ENCODE measurements at regions not wholly inside any gene's neighbourhood (a gene's known extent, or its start where the extent isn't known, plus 50 kb on each side); places are given as distances from the start of the nearest gene placed in this dataset.
"Not testable (repeated sequence)": the region's sequence is repeated elsewhere in the genome, so short reads cannot be mapped to it uniquely, and the experiment has no call there.

GRCh38 chr4:34318773-34319172 lies 1925.5 kb downstream of the ARAP2 start:
- no peak overlapping the region for H2AFZ ChIP-seq
- H3K79me2 ChIP-seq (ENCODE audit: insufficient read depth) = no peaks in the 10 kb centered on the region
- no peaks in the 10 kb centered on the region for H3K9me3 ChIP-seq (ENCODE audit: low read depth)
- H3K9ac ChIP-seq = no peak overlapping the region
- H3K4me2 ChIP-seq (ENCODE audit: unreplicated experiment) = no peak overlapping the region
- in situ Hi-C loops (cut with MboI) = no loop called here
- no peaks in the 10 kb centered on the region for H4K20me1 ChIP-seq (ENCODE audit: insufficient read depth)
- H3F3A ChIP-seq (ENCODE audit: insufficient read depth) = no peaks in the 10 kb centered on the region
- DNase-seq = no peak
- H3K4me1 ChIP-seq (ENCODE audit: insufficient read depth) = no peaks in the 10 kb centered on the region
- H3K36me3 ChIP-seq (ENCODE audit: low read depth) = no peaks in the 10 kb centered on the region
- no peaks in the 10 kb centered on the region for H3K9me2 ChIP-seq (ENCODE audit: insufficient read depth)
- TF ChIP-seq EZH2 (IDR thresholded peaks at IDR 0.05; ENCODE audit: insufficient read depth, poor library complexity, severe bottlenecking) (no peak), EZH2phosphoT487 (IDR thresholded peaks at IDR 0.05; ENCODE audit: insufficient read depth, low read depth) (no peak)
- no peak overlapping the region for H3K27ac ChIP-seq
- no peak overlapping the region for H3K4me3 ChIP-seq
- no peaks in the 10 kb centered on the region for H3K27me3 ChIP-seq (replicated peaks; ENCODE audit: insufficient read depth)

GRCh38 chr4:34323549-34324320 lies 1920.6 kb downstream of the ARAP2 start:
- Histone ChIP-seq H2AFZ (no peak overlapping the region), H3K4me2 (ENCODE audit: unreplicated experiment) (no peak overlapping the region), H3K9me2 (ENCODE audit: insufficient read depth) (no peaks in the 10 kb centered on the region), H3K36me3 (ENCODE audit: low read depth) (no peaks in the 10 kb centered on the region), H3K79me2 (ENCODE audit: insufficient read depth) (no peaks in the 10 kb centered on the region), H3F3A (ENCODE audit: insufficient read depth) (no peaks in the 10 kb centered on the region), H3K4me1 (ENCODE audit: insufficient read depth) (no peaks in the 10 kb centered on the region), H3K4me3 (no peak overlapping the region), H4K20me1 (ENCODE audit: insufficient read depth) (no peaks in the 10 kb centered on the region), H3K9ac (no peak overlapping the region), H3K27me3 (replicated peaks; ENCODE audit: insufficient read depth) (no peaks in the 10 kb centered on the region), H3K9me3 (ENCODE audit: low read depth) (no peaks in the 10 kb centered on the region), H3K27ac (no peak overlapping the region)
- in situ Hi-C loops (cut with MboI) = no loop called here
- peak; percentile 16 for DNase-seq
- WGBS, 2 experiments (ENCODE audit: low coverage in 1 of 2, low lambda C conversion rate in 2 of 2, missing lambda C conversion rate in 2 of 2) = 23 to 42% methylated on average over 1 of the region's 1 CpG
- TF ChIP-seq EZH2phosphoT487 (IDR thresholded peaks at IDR 0.05; ENCODE audit: insufficient read depth, low read depth) = no peak

GRCh38 chr4:34328939-34329338 lies 1915.4 kb downstream of the ARAP2 start:
- Histone ChIP-seq H3K79me2 (ENCODE audit: insufficient read depth) (no peaks in the 10 kb centered on the region), H4K20me1 (ENCODE audit: insufficient read depth) (no peaks in the 10 kb centered on the region), H3K4me1 (ENCODE audit: insufficient read depth) (no peaks in the 10 kb centered on the region), H3K4me3 (no peak overlapping the region), H3K4me2 (ENCODE audit: unreplicated experiment) (no peak overlapping the region), H3F3A (ENCODE audit: insufficient read depth) (no peaks in the 10 kb centered on the region), H3K27me3 (replicated peaks; ENCODE audit: insufficient read depth) (no peaks in the 10 kb centered on the region), H3K9me3 (ENCODE audit: low read depth) (no peaks in the 10 kb centered on the region), H3K9me2 (ENCODE audit: insufficient read depth) (no peaks in the 10 kb centered on the region), H3K36me3 (ENCODE audit: low read depth) (no peaks in the 10 kb centered on the region), H2AFZ (no peak overlapping the region), H3K9ac (no peak overlapping the region), H3K27ac (no peak overlapping the region)
- DNase-seq = no peak
- no peak for TF ChIP-seq EZH2phosphoT487 (IDR thresholded peaks at IDR 0.05; ENCODE audit: insufficient read depth, low read depth)
- no peak for TF ChIP-seq EZH2 (IDR thresholded peaks at IDR 0.05; ENCODE audit: insufficient read depth, poor library complexity, severe bottlenecking)
- in situ Hi-C loops (cut with MboI) = no loop called here
- WGBS, 2 experiments (ENCODE audit: low coverage in 1 of 2, low lambda C conversion rate in 2 of 2, missing lambda C conversion rate in 2 of 2) = 57 to 76% methylated on average over 1 of the region's 1 CpG

- H3K4me2 ChIP-seq (ENCODE audit: unreplicated experiment); H3K27ac ChIP-seq; H2AFZ ChIP-seq; DNase-seq; H3K79me2 ChIP-seq (ENCODE audit: insufficient read depth); H3F3A ChIP-seq (ENCODE audit: insufficient read depth); H3K36me3 ChIP-seq (ENCODE audit: low read depth); H3K27me3 ChIP-seq (replicated peaks; ENCODE audit: insufficient read depth); H4K20me1 ChIP-seq (ENCODE audit: insufficient read depth); H3K4me3 ChIP-seq; in situ Hi-C loops (cut with MboI); H3K4me1 ChIP-seq (ENCODE audit: insufficient read depth); H3K9me3 ChIP-seq (ENCODE audit: low read depth); H3K9me2 ChIP-seq (ENCODE audit: insufficient read depth); H3K9ac ChIP-seq: not testable (repeated sequence)
- WGBS, 2 experiments (ENCODE audit: low coverage in 1 of 2, low lambda C conversion rate in 2 of 2, missing lambda C conversion rate in 2 of 2) = 75 to 79% methylated on average over 11 to 13 of the region's 13 CpGs
Measured at GRCh38 chr4:34335156-34335555, 1909.2 kb downstream of the ARAP2 start.

GRCh38 chr4:34335556-34335955 lies 1908.8 kb downstream of the ARAP2 start:
- H3K27me3 ChIP-seq (replicated peaks; ENCODE audit: insufficient read depth); H3F3A ChIP-seq (ENCODE audit: insufficient read depth); DNase-seq; H3K79me2 ChIP-seq (ENCODE audit: insufficient read depth); H3K4me2 ChIP-seq (ENCODE audit: unreplicated experiment); H2AFZ ChIP-seq; H3K36me3 ChIP-seq (ENCODE audit: low read depth); H3K27ac ChIP-seq; in situ Hi-C loops (cut with MboI); H3K9me2 ChIP-seq (ENCODE audit: insufficient read depth); H3K9ac ChIP-seq; H4K20me1 ChIP-seq (ENCODE audit: insufficient read depth); H3K9me3 ChIP-seq (ENCODE audit: low read depth); H3K4me1 ChIP-seq (ENCODE audit: insufficient read depth); H3K4me3 ChIP-seq: not testable (repeated sequence)
- WGBS, 2 experiments (ENCODE audit: low coverage in 1 of 2, low lambda C conversion rate in 2 of 2, missing lambda C conversion rate in 2 of 2) = 84 to 85% methylated on average over 21 to 22 of the region's 22 CpGs
